ENCODE measurements at regions not wholly inside any gene's neighbourhood (a gene's known extent, or its start where the extent isn't known, plus 50 kb on each side); places are given as distances from the start of the nearest gene placed in this dataset.
"Not testable (repeated sequence)": the region's sequence is repeated elsewhere in the genome, so short reads cannot be mapped to it uniquely, and the experiment has no call there.

- no peak for DNase-seq (ENCODE audit: extremely low read depth, low read depth, low spot score)
These were observed 182.7 kb upstream of the ACTBL2 start for GRCh38 chr5:57665146-57665936.

GRCh38 chr5:57664700-57665099 is 182.1 kb upstream of the ACTBL2 start:
- DNase-seq (ENCODE audit: extremely low read depth, low read depth, low spot score), result no peak

- no peak for DNase-seq (ENCODE audit: extremely low read depth, low read depth, low spot score)
These were observed 180.9 kb upstream of the ACTBL2 start for GRCh38 chr5:57663466-57663865.

- DNase-seq (ENCODE audit: extremely low read depth, low read depth, low spot score), result no peak
These were observed 180.4 kb upstream of the ACTBL2 start for GRCh38 chr5:57662991-57663390.

DNA sequence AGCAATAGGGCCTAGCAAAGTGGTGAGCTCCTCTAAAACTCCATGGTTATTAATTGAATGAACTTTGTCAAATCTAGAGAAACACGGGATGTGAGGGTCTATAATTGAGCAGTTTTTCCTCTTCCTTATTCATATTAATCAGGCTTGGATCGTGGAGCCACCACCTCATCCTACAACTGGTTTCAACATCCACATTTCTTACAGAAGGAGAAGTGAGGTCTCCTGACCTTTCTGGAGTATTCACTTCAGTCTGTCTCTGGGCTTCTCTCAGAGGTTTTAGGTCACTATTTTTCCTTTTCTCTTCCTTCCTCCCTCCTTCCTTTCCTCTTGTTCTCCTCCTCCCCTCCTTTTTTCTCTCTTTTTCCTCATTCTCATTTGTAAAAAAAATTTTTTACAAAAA is 177.3 kb upstream of the ACTBL2 start:
- DNase-seq (ENCODE audit: extremely low read depth, low read depth, low spot score), result no peak

DNA sequence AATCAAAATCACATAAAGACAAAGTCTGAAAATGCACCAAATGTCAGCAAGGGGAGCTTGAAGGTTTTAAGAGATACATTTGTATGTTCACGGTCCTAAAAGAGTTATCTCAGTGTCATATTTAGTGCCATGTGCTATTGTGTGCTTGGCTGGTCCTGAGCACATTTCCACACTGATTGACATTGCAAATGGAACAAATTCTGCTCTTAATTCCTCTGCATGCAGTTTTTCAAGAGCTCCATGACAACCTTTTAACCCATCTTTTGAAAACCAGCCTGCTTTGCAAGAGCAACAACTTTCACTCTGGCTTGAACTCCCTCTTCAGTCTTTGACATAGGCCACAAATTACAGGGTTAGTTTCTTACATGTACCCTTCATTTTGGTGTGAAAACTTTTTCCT is 175.4 kb upstream of the ACTBL2 start:
- no peak for DNase-seq (ENCODE audit: extremely low read depth, low read depth, low spot score)

- DNase-seq (ENCODE audit: extremely low read depth, low read depth, low spot score), result no peak
These were observed 172.6 kb upstream of the ACTBL2 start for GRCh38 chr5:57655228-57655627.

DNA sequence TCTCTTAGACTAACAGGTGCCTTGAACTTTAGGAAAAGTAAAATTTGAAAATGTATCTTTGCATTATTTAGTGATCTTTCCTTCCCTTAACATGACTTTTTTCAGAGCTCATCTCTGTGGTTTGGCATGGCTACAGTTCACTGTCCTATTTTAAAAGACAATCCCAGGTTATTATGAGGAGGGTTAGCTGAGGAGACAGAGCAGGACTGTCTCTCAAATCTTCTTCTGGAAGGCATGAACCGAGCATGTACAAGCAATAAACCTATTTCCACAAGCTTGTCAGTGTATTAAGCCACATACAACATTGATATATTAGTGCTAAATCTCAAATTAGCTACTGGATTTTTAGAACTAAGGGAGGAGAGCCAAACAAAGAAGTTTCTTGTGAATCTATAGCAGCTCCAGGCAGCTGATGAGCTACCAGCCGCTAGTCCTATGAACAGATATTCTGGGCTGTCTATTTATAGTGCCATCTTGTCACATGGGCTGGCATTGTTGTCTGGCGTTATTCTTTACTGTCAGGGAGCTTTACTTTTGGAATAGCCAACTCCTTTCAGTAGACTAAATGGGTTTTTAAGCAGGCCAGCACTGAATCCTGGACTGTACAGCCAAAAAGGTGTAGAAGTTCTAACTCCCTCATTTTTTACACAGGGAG is 171.2 kb upstream of the ACTBL2 start:
- DNase-seq (ENCODE audit: extremely low read depth, low read depth, low spot score), result no peak

DNA sequence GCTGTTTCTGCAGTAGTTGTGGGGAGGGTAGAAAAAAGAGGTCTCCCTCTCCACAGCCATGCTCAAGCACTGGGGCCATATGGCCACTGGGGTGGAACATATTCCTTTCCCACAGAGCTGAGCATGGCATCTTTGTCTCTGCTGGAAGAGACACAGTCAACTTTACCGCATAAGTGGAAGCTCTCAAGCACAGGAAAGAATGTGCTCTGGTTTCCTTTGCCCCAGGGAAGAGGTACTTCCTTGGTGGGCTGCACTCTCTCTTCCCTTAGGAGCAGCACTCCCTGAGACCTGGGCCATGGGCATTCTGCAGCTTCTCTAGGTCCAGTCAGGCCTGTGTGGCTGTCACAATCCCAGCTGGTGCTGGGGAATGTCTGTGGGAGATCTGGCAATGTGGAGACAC is 168.5 kb upstream of the ACTBL2 start:
- DNase-seq (ENCODE audit: extremely low read depth, low read depth, low spot score), result no peak

- DNase-seq (ENCODE audit: extremely low read depth, low read depth, low spot score), result peak; percentile 34
These were observed 167.9 kb upstream of the ACTBL2 start for GRCh38 chr5:57650360-57651069.

DNA sequence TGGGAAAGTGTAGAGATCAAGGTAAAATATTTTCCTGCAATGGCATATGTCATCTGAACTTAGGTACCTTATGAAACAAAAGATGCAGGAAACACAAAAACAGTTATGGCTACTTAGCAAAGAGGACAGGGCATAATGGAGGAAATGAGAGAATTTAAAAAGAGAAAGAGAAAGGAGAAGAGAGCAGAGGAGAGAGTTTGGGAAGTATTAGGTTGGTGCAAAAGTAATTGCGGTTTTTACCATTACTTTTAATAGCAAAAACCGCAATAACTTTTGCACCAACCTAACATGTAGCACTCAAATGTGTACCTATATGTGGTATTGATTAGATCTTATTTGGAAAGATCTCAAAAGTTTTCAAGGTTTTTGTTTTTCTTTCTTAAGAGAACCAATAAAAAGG is 160.1 kb upstream of the ACTBL2 start:
- no peak for DNase-seq (ENCODE audit: extremely low read depth, low read depth, low spot score)

GRCh38 chr5:57642066-57642465 is 159.5 kb upstream of the ACTBL2 start:
- no peak for DNase-seq (ENCODE audit: extremely low read depth, low read depth, low spot score)

DNA sequence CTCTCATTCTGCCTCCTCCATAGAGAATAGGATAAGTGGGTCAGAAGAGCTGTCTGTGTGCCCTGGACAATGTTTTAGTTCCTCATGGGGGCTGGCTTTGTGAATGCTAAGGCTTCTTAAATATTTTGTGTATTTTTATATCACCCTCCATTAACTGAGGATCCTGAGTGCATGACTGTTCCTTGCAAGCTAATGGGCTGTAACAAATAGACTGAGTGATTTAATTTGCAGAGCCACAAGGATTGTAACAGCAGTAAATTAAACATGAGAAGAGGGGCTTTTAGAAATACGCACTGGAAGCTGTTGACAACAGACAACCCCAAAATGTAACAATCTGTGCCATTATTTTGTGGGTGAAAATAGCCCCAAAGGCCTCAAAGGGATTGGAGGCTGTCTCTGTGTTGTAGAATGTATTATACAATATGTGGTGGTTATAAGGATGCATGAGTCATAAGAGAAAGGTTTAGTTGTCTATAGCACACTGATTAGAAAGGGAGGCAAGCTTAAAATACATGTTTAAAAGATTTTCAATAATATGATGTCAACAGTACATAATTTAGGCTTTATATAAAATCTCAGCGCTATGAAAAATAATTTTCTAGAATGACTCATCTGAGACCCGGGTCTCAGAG is 152.7 kb upstream of the ACTBL2 start:
- DNase-seq (ENCODE audit: extremely low read depth, low read depth, low spot score), result no peak

GRCh38 chr5:57632937-57633336 is 150.3 kb upstream of the ACTBL2 start:
- DNase-seq (ENCODE audit: extremely low read depth, low read depth, low spot score), result no peak

DNA sequence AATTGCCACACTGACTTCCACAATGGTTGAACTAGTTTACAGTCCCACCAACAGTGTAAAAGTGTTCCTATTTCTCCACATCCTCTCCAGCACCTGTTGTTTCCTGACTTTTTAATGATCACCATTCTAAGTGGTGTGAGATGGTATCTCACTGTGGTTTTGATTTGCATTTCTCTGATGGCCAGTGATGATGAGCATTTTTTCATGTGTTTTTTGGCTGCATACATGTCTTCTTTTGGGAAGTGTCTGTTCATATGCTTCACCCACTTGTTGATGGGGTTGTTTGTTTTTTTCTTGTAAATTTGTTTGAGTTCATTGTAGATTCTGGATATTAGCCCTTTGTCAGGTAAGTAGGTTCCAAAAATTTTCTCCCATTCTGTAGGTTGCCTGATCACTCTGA is 148.5 kb upstream of the ACTBL2 start:
- not testable (repeated sequence) for DNase-seq (ENCODE audit: extremely low read depth, low read depth, low spot score)

DNA sequence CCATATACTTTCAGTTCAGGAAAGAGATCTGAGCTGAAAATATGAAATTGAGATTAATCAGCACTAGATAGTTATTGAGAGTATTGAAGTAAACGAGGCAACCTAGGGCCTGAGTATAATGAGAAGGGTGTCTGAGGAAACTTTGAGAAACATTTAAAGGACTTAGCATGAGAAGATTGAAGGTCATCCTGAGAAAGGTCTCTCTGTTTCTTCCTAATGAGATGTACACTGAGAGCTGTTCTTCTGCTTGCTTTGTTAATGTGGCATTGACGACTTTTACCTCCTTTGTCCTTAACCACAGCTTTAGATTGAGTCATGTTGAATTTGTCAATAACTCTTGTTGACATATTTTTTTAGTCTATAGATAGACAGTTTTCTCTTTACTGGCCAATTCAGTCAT is 145.1 kb upstream of the ACTBL2 start:
- DNase-seq (ENCODE audit: extremely low read depth, low read depth, low spot score), result no peak

- no peak for DNase-seq (ENCODE audit: extremely low read depth, low read depth, low spot score)
These were observed 144.1 kb upstream of the ACTBL2 start for GRCh38 chr5:57626703-57627102.

DNA sequence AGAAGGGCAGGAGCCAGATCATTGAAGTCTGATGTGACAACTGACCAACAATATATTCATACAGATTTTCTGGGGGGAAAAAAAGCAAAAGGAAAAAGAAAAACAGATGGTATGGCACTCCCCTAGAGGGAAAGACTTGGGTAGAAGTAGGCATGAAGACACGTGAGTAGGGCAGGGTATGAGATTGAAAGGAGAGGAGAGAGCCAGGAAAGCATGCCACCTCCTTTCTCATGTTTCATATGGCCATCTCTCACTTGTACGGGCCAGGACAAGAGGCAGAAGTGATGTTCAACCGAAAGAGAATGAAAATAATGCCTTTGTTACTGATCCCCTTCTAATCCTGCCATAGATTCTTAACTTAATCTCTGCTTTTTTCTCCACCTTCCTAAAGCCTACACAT is 139.0 kb upstream of the ACTBL2 start:
- DNase-seq (ENCODE audit: extremely low read depth, low read depth, low spot score), result no peak

DNA sequence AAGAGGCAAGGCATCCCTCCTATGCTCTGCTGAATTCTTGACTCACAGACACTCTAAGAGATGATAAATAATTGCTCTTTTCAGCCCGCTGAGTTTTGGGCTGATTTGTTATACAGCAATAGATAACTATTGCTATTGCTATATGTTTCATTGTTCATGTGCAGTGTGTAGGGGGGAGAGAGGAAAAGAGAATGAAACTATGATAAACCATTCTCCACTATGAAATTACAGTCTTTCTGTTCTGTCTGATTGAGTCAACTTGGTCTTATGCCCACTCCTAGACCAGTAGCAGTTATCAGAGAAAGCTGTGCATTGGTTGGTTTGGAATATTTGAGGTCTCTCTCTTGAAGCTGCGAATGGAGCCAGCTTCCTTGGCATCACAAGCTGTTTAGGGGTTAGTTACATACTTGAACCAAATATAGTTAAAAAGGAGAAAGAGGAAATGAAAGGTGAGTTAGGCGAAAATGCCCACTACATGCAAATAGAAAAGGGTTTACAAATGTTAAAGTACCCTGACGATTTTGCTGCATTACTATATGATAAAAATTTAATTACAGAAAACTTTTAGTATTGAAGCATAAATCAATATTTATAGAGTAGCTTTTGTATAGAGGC is 136.3 kb upstream of the ACTBL2 start:
- no peak for DNase-seq (ENCODE audit: extremely low read depth, low read depth, low spot score)

DNA sequence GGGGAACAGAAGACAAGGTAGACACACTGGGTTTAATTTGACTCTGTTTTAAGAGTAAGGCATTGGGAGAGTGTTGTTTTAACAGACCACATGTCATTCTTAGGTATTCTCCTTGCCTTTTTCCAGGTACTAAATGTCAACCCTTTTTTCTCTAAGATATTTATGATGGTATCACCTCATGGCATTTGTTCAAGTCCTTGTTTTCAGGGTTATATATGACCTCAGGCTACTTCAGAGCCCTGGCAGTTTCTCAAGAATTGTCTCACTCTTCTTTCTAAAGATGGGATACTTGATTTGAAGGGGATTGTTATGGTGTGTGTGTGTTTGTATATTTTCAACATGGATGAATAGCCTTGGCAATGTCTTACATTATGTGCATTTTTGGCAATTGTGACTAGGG is 131.1 kb upstream of the ACTBL2 start:
- no peak for DNase-seq (ENCODE audit: extremely low read depth, low read depth, low spot score)

DNA sequence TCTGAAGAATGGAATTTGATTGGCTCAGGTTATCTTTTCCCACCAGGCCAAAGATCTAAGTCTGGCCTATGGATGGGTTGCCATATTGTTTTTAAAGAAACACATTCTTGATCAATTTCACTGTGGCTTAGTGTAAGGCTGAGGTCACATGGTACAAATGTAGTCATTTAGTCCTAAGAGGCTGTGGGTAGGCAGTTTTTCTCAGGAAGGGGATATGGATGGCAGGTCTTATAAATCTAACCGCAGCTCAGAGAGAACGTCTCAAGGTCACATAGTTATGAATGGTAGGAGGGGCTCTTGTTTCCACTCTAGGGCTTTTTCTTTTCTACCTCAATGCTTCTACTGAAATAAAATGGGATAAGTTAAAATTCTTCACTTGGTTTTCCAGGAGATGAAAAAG is 128.6 kb upstream of the ACTBL2 start:
- no peak for DNase-seq (ENCODE audit: extremely low read depth, low read depth, low spot score)
